Neural progenitor cell (in vitro differentiated cells): ENCODE measurements at regions not wholly inside any gene's neighbourhood (a gene's known extent, or its start where the extent isn't known, plus 50 kb on each side); places are given as distances from the start of the nearest gene placed in this dataset.

Experiments
- CTCF ChIP-seq: fragments of 200-600 bp; sonication (generic); IDR thresholded peaks from 2 replicates; pipeline ENCODE4 v1.5.1; 2017; ENCODE audit warnings: antibody characterized with exemption, mild to moderate bottlenecking
- EZH2phosphoT487 ChIP-seq: fragments of 200-600 bp; sonication (generic); IDR thresholded peaks from 2 replicates; pipeline ENCODE4 v1.6.1; 2017; ENCODE audit warnings: antibody characterized with exemption

- TF ChIP-seq CTCF = no peak
- TF ChIP-seq EZH2phosphoT487 = no peak
These were observed 1044.1 kb downstream of the EFNB2 start for GRCh38 chr13:105491345-105491744.
